ENCODE measurements at regions not wholly inside any gene's neighbourhood (a gene's known extent, or its start where the extent isn't known, plus 50 kb on each side); places are given as distances from the start of the nearest gene placed in this dataset.

DNA sequence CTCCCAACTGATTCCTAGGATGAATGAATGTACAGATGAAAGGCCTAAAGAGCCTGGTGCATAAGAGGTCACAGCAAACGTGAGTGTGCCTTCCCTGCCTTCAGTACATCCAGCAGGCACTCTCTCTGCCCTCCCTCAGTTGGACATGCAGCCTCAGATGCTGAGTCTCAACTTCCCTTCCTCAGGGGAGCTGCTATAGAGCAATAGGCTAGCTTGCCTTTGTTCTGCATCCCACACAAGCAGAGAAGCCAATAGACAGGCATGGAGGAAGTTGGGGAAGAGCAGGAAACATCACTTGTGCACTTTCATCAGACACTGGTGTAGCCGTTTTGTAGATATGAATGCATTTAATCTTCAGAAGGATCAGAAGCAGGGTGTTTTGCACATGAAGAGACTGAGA lies 147.5 kb upstream of the THBS1 start:
- no peak for DNase-seq

DNA sequence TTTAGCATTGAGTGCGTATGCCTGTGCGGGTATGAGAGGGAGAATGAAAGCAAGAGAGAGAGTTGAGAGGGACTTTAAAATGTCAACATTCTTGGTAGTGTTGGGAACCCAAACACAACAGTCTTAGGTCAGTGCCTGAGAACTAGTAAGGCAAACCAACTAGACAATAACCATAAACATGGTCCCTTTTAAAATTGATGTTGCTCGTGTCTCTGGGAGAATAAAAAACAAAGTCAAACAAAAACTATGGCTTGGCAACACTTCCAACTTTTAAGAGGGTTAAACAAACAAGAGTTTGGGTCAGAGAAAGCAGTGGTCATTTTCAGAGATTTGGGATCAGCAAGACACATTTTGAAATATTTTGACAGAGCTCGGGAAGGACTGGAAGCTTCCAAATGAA lies 146.7 kb upstream of the THBS1 start:
- DNase-seq, result no peak

DNA sequence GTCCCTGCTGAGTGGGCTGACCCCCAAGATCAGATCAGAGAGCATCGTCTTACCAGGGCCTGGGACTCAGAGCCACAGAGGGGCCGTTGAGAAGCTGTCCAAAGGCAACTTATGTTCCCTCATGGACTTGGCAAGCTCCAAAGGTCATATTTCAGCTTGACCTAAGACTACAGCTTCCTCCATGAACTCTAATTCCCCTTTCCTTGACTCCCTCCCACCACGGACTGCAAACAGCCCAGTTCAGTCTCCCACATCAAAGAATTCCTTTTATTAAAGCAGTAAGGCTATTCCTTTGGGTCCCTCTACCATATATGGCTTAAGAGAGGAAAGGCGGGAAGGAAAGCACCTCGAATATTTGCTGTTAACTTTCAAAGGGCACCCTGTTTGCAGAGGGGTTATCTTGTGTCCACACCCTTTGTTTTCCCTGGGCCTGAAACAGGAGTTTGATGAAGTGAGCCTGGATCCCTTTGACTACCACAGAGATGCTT lies 146.1 kb upstream of the THBS1 start:
- no peak for DNase-seq

GRCh38 chr15:39435244-39435643 lies 145.6 kb upstream of the THBS1 start:
- no peak for DNase-seq

DNA sequence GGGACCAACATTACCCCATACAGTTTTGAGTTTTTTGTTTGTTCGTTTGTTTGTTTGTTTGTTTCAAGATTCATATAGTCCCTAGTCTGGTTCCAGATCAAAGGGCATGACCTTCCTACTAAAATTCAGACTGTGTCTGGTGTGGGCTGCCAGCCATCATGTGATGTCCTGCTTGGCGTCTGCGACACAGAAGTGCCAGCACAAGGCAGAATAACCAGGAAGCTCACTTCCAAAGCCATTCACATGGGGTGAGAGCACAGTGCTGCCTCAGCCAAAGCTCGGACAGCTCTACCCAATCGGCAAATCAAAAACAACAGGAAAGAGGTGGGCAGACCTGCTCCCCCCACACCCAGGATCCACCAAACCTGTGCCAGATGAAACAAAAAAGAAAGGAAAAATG lies 142.6 kb upstream of the THBS1 start:
- DNase-seq, result no peak

DNA sequence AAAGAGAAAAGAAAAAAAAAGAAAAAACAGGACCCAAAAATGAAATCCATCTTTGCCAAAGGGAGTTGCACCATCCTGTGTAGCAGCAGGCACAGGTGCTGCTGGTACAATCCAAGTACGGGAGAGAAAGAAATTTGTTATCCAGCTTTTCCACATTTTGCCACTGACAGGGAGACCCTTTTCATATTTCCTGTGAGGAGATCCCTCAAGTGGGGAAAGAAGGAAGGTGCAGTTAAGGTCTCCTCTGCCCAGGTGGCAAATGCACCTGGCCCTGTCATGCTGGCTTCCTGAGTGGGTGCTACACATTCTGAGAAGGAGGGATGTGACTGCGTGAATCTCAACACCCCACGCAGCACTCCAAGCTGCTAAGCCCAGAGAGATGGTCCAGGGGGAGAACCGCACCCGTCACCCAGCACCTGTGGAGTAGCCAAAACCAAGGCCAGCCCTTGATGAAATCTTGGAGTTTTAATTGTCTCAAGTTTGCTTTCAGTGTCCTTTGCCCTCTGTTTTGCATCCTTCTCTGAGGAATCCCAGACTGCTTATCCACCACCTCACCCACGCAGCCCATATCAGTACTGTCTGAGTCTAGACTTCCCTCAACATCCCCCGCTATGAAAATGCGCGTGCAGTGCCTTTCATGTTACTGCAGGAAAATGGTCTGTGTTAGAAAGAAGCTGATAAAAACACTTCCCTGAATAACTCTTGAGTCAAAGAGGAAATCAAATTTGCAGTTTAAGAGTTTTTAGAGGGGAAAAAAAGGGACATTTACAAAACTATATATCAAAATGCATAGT lies 141.9 kb upstream of the THBS1 start:
- DNase-seq, result peak in 14 of 56 donors; percentile 1 to 43 (median 10)

DNA sequence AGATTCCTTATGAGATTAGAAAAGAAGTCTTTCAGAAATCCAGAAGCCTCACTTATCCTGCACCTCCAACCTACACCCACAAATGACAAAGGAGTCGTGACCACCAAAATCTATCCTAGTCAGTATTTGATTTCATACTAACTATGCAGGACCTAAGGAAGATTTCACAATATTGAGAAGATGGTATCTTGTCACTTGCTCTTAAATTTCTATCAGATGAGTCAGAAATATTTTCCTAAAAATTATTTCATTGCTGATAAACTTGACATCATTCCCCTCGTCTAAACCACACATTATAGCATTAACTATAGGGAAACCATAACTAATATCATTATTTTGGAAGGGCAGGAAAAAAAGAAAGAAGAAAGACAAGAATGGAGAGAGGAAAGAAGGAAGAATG lies 138.0 kb upstream of the THBS1 start:
- DNase-seq, result no peak

DNA sequence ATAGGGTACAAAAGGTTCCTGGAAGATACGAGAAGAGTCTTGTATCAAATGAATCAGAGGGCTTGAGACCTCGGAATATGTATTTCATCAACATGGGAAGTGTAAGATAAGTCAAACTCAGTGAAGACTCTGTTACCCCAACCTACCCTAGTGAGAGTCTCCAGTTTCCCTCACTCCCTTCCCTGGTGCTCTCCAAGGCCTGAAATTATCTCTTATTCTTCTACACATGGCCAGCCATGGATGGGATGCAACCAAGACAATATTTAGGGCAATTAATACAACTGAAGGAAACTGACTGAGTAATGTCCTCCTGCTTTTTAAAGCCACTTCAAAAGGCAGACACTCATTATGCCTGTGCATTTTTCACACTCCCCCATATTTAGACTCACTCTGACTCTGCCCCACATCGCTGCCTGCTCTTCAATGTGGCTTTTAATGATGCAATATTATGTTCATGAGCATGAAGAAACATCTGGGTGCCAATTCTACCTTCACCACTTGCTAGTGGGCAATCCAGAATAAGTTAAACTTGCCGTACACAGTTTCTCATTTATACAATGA lies 137.1 kb upstream of the THBS1 start:
- DNase-seq, result no peak

- no peak for DNase-seq
These were observed 136.0 kb upstream of the THBS1 start for GRCh38 chr15:39444735-39445470.

DNA sequence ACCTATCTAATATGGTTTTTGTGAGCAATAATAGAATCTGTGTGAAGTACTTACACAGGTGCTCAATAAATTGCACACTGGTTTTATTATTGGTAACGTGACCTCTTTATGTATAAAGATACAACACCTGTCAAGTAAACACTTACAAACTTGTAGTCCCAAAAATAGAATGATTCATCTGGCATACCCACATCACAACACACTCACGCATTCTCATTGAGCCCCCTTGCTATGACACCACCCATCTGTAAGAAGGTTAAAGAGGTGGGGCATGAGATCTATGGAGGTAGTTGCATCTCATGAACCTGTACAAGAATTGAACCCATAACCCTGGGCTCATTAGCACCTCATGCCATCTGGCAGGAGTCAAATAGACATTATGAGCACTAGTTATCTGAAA lies 134.9 kb upstream of the THBS1 start:
- DNase-seq, result no peak

DNA sequence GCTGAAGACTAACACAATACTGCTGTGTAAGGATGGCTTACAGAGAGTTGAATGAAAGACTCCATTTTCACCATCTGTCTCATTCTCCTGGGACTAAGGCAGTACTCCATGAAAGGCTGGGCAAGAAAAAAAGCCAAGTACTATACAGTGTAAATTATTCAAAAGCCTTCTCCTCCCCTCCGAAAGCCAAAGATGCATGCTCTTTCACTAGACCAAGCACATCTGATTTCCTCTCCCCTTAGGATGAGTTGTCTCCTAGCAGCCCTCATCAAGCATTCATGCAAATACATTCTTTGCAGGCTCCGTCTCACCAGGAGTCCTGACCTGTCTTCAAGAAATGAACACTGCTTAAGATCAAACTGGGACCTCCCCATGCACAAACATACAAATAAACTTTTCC lies 133.5 kb upstream of the THBS1 start:
- DNase-seq, result no peak

DNA sequence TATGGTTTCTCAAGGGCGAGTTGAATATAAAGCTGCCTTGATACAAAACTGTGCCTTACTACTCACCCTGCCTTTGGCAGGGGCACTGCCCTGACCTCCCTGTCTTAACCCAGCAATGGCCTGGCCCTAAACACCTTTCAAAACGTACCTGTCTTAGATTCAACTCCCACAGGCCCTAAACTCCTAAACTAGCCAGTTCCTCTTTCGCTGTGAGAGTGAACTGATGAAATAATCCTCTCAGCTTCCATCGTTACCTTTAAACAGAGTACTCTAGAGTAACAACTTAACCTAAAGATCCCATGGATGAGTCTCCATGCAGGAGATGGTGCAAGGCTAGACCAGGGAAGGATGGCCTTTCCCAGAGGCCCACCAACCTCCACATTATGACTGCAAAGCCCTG lies 133.0 kb upstream of the THBS1 start:
- no peak for DNase-seq

DNA sequence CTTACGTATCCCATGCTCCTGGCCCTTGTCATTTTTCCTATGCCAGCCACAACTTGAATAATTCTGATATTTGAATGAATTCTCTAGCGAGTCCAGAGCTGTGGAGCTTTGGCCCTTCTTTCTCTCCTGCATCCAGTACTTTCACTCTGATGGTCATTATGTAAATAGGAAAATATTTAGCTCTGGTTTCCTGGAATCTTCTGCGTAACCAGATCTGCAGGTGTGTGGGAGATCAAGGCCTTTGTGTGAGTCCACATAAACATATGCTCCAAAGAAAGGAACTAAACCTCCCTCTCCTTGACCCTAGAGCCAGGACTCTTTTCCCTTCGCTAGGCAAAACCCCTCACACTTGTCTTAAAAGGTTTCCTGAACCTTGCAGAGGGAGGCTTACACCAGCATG lies 132.5 kb upstream of the THBS1 start:
- no peak for DNase-seq

DNA sequence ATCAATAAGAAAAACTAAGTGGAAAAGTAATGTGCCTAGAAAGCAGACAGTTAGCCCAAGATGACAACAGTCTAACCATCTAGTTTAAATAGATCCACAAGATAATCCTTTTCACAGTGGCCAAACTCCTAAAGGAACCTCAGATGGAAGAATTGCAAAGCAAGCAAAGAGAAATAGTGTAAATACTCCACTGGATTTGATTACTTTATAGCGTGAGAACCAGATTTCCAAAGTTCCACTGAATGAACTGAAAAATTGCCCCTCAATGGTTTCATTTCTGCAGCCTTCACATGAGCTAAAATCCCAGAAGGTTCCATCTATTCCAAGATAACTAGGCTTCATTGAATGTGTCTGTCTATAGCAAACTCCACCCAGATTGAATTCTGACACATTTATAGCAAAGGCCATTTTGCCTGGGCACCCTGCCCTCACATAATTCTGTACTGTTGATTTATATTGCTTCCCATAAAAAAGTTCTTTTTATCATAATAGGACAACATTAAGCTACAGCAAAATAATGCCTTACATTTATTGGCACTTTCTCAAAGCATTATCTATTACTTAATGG lies 129.7 kb upstream of the THBS1 start:
- DNase-seq, result no peak

DNA sequence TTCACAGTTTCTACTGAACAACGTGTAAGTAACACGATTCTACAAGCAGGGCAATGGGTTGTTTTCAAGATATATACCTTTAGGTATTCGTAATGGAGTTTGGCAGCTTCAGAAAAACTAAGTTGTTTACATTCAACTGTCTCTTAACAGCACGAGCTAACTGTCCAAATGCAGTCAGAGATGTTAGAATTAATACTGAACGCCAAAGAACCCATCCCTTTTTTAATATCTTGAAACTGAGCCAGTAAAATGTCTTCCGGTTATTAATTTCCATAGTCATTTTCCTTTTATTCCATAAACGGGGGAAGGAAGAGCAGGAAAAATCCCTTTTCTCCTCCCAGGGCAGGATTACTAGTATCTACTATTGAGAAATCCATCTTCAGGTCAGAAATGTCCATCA lies 129.0 kb upstream of the THBS1 start:
- DNase-seq, result no peak

DNA sequence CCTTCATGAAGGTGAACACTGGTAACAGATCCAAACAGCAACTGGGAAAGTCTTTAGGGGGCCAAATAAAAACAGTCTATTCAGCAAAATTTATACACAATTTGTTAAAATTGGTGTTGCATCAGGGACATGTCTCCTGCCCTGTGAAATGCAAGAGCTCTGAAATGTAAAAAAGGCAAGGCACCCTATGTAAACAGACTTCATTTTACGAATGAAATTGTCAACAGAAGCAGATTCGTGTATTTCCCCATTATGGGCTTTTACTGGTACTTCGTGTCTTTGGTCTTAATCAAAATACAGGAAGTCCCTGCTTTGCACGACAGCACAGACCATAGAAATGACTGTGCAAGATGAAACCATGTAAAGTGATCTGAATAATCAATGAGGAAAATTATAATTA lies 127.3 kb upstream of the THBS1 start:
- no peak for DNase-seq

DNA sequence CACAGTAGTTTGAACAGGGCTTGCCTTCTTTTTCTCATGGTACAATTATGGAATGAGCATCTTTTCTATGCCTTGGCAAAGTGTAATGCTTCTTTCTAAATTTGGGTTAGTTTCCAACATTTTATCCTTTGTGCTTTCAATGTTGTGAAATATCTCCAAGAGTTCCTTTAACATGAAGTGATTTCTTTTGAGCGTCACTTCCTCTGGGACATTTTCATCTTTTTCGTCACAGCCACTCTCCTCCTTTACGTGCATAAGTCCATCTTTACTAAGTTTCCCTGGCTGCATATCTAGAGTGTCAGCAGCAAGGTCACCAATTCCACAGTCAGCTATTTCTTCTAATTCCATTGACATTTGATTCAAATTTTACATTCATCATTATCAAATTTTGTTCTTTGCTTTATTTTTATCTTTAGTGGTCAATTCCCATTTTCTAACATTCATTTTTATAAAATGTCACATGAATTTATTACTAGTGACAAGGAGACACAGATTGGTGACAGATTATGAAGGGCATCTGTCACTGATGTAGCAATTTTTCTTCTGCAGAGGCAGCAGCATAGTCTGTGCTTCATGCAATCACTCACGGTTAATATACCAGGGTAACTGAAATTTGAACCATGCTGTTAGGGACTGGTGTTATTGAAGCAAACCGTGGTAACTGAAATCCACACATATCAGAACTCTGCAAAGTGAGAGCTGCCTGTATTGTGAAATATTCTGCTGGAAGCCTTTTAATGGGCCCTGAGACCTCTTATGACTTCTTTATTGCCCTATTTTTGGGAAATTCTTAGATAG lies 126.5 kb upstream of the THBS1 start:
- no peak for DNase-seq

DNA sequence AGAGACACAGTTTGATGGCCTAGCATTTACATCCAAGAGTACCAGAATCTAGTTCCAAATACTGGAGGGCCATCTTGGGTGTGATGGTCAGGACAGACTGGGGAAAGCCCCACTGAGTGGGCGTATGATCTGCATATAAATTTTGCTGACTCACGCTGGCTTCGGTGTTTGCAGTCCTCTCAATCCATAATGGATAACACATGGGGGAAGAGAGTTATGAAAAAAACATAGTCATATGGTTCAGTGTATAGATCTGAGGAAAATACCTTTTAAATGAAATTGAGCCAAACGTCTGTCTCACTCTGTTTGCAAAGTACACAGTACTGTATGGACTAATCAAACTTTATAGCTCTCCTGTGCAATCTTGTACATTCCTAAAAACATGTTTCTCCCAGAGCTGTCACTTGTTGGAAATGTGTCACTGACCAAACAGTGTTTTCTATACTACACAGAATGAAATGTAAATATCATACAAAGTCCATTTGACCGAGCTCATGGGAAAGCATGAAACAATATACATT lies 125.3 kb upstream of the THBS1 start:
- no peak for DNase-seq

DNA sequence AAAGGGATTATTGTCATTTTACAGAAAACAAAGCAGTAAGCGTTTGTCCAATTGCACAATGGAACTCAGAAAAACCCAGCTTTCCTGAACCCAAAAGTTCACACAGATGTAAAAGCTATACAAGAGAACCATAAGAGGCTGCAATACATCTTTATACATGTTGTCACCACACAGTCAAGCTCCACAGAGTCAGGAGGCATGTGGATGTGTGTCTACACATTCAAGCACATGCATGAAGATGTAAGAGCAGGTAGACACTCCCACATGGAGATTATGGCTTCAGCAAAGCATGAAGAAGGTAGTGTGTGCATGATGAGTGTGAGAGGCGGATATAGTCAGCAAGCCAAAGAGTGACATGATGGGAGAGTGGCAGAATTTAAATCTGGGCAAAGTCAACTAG lies 124.7 kb upstream of the THBS1 start:
- DNase-seq, result no peak

DNA sequence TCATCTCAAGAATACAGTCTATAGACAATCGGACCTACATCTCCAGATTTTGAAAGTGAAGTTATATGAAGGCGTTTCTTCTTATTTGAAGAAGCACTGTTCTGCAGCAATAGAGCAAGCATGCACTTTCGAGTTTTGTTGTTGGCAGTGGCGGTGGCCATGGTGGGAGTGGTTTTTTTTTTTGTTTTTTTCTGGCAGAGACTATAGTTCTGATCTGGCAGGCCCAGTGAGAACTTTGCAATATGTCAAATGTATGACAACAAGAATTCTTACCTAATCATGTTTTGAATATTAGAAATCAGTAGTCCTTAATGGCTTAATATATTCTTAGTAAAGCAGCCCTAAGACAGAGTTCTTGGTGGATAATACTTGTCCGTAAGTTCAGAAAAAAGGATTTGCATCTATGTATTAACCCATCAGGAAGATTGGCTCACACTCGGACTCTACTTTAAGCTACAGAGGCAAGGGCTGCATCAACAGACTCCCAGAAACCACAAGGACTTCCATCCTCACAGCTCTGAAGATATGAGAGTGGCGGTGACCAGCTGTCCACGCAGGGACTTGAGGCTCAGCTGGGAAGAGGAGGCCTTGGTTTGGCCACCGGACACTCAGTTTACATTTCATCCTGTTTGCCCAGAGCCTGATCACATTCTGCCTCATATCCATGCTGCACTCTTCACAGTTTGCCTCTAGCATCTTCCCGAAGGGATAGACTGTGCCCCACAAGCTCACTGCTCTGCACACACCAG lies 124.1 kb upstream of the THBS1 start:
- DNase-seq, result no peak

All from amygdala (tissue), 56 donors.